ENCODE measurements at regions not wholly inside any gene's neighbourhood (a gene's known extent, or its start where the extent isn't known, plus 50 kb on each side); places are given as distances from the start of the nearest gene placed in this dataset.

DNA sequence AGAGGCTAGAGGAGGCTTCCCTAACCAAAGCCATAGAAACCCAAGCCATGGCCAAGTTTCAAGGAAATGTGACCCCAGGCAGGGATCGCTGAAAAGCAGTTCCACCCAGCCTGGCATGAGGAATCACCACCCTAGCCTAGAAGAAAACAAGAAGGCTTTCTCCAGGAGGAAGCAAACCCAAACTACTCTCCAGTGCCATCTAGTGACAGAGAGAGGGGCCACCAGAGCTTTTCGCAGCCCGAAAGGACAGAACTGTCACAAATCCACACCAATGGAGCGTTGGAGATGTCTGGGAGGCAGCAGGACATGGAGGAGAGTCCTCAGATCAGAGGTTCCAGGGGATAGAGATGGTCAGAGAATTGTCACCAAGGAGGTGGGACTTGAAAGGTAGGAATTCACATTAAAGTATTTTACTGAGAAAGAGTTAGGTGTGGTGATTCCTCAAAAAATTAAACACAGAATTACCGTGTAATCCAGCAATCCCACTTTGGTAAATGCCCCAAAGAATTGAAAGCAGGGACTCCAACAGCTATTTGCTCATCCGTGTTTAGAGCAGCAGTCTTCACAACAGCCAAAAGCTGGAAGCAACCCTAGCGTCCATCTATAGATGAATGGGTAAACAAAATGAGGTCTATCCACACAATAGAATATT, 67.3 kb upstream of the NUP50 start:
- peak; percentile 34 to 88 for DNase-seq

DNA sequence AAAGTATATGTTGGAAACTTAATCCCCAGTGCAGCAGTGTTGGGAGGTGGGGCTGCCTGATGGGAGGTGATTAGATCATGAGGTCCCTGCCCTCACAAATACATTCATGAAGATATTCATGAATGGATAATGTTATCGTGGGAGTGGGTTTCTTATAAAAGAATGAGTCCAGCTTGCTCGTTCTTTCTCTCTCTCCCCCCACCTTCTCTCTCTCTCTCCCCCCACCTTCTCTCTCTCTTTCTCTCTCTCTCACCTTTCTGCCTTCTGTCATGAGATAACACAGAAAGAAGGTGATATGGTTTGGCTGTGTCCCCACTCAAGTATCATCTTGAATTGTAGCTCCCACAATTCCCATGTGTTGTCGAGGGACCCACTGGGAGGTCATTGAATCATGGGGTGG, 66.7 kb upstream of the NUP50 start:
- DNase-seq = no peak

DNA sequence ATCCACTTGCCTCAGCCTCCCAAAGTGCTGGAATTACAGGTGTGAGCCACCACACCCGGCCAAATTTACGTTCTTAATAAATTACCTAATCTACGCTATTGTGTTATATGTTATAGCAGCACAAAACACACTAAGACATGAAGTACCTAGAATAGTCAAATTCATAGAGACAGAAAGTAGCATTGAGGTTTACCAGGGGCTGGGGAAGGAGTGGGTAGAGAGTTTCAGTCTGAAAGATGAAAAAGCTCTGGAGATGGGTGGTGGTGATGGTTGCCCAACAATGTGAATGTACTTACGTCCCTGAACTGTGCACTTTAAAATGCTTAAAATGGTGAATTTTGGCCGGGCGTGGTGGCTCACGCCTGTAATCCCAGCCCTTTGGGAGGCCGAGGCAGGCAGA, 65.7 kb upstream of the NUP50 start:
- DNase-seq = no peak

DNA sequence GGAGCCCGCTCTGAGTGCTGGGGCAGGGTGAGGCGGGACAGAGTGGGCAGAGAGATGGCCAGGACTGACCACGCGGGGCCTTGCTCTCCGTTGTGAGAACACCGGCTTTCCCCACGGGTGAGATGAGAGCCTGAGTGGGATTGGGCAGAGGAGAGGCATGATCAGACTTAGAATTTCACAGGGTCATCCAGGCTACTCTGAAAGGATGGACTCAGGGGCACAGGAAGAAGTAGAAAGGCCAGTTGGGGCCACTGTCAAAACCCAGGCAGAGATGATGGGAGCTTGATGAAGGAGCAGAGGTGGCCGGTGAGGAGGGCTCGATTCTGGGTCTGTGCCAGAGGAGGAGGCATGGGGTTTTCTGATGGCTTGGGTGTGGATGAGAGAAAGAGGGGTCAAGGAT, 63.8 kb upstream of the NUP50 start:
- no peak for DNase-seq

DNA sequence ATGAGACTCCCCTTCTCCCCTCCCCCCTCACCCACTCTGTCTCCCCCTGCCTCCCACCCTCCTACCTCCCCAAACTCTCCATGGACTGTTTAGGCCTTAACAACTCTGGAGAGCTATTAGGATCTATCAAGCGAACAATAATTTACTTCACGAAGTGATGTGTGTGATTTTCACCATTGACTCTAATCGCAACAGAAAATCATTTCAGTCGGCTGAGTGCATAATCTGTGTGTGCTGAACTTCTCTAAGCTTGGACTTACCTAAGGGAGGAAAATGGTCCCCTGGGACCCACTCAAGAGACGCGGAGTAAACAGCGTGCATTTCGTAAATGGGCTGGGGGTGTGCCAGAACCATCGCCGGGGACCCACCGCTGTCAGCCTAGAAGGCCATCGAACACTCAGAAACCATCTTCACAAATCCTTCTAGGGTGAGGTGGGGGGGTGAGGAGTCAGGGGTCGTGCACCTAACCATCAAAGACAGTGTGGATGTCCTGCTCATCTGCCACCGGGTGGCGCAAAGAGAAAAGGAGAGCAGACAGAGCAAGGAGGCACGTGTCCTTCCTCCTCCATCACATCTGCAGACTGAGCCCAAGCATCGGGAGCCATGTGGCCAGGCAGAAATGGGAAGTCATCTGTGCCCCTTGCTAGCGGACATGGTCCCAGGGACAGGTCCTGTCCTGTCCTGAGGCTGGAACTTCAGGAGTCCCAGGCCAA, 62.1 kb upstream of the NUP50 start:
- peak; percentile 71 to 72 for DNase-seq

DNA sequence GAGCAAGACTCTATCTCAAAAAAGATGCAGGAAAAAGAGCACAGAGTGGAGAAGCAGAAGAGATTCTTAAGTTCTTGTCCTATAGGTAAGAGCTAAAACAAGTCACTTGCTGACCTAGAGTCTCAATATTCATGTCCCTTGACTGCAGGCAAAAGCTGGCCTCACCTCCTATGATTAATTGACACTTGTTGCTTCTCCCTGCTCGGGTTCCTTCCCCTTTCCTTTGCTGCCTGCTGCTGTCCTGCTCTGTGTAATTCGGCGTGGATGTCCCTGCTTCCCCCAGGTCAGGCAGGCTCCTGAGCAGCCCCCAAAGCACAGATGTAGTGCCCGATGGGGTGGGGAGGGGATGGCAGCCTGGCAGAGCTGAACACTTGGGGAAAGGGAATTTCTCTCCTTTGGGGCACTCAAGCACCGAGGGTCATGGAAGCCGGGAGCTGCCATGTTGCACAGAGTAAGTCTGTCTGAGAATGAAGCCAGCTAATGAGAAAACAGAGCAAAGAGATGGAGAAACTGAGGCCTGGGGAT, 60.8 kb upstream of the NUP50 start:
- peak; percentile 17 to 27 for DNase-seq

DNA sequence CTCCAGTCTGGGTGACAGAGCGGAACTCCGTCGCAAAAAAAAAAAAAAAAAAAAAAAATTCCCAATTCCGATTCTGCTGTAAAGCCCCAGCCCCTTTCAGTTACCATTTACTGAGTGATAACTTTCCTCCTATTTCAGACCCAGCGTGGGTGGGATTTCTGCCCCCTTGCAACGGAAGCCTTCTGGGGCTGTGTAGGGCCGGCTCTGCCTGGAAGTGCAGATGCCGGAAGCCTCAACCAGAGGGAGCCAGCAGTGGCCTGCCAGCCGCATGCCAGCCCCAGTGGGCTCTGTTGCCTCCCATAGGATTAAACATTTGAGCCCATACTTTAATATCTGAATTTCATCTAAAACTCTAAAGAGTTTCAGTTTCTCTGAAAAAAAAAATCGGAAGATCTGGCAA, 60.0 kb upstream of the NUP50 start:
- DNase-seq = no peak

DNA sequence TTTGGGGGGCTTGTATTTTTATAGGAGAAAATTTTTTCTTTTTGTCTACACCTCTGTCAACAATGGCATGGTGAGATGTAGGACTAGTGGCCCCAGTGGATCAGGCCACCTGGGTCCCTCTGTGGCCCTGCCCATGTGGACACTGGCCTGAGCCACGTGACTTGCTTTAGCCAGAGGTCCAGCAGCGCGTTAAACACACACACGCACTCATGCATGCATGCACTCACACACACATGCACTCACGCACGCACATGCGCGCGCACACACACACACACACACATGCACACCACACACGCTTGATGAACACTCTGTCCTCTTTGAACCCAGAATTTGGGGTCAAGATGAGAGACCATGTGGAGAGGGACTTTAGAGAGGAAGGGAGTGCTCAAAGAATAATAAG, 59.4 kb upstream of the NUP50 start:
- no peak for DNase-seq

DNA sequence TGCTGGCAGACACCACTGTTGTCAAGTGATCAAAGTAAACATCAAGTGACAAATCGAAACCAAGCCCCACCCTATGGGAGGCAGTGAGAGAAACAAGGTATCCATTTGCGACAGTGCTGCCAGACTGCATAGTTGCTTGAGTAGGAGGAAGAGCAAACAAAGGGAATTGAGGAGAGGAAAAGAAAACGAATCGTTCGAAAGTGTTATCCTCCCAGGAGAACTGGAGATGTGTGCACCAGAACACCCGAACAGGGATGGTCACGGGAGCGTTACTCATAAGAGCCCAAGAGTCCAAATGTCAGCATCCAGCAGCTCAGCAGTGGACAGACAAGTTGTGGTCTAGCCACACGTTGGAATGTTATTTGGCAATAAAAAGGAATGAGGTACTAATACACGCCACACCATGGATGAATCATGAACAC, 58.4 kb upstream of the NUP50 start:
- DNase-seq = no peak

DNA sequence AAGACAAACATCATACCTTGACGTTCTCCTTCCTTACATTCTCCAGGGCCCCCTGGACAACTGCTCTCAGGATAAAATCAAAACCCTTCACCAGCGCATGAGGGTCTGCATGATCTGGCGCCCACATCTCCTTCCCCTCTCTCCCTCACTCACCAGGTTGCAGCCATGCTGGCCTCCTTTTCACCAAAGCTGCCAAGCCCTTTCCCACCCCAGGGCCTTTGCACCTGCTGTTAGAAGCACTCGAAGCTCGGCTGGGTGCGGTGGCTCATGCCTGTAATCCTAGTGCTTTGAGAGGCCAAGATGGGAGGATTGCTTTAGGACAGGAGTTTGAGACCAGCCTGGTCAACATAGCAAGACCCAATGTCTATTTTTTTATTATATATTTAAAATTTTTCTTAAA, 56.1 kb upstream of the NUP50 start:
- DNase-seq = no peak

DNA sequence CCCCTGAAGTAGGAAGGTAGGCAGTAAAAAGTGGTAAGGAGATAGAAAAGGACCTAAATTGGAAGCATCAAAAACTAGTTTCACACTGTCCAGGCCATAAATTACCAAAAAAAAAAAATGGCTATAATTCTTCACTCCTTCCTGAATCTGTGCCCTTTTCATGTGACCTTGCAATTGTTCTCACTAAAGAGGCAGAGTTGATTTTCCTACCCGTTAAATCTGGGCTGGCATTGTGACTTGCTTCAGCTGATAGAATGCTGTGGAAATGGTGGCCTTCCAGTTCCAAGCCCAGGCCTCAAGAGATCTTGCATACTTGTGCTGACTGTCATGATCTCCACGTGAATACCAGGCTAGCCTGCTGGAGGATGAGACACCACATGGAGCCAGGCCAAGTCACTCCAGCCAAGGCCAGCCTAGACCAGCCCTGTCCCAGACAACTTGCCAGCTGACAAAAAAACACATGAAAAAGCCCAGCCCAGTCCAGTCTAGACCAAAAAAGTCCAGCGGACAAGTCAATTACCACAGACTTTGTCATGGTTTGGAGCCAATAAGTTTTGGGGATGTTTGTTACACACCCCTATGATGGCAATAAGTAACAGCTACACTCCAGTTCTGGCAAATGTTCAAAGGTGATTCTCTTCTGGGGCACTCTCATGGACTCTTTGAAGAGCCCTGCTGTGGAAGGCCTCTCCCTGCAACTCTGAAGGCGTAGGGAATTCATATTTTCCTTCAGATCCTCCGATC, 51.4 kb upstream of the NUP50 start:
- no peak for DNase-seq
